ENCODE measurements at regions not wholly inside any gene's neighbourhood (a gene's known extent, or its start where the extent isn't known, plus 50 kb on each side); places are given as distances from the start of the nearest gene placed in this dataset.
A peak's percentile ranks its signal among the peaks of the same experiment; 100 is the strongest.

DNA sequence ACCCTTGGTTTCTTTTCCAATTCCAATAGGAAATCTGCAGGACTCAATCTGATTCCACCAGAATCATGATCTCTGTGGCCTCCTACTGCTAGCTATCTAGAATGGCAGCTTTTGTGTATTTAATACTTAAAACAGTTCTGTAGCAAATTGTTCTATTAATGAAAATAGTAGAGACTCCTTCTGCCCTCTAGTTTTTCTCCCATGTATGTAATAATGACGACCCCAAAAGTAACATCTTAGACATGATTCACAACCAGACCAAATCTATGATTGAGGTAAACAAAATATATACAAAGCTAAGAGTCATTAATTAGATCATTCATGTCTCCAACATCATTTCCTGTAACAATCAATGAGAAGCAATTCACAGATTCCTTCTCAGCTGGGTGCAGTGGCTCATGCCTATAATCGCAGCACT is 259.1 kb upstream of the MKLN1 start:
- H3K27ac ChIP-seq = peak overlapping the region; percentile 50
- TF ChIP-seq, protein P1, sequence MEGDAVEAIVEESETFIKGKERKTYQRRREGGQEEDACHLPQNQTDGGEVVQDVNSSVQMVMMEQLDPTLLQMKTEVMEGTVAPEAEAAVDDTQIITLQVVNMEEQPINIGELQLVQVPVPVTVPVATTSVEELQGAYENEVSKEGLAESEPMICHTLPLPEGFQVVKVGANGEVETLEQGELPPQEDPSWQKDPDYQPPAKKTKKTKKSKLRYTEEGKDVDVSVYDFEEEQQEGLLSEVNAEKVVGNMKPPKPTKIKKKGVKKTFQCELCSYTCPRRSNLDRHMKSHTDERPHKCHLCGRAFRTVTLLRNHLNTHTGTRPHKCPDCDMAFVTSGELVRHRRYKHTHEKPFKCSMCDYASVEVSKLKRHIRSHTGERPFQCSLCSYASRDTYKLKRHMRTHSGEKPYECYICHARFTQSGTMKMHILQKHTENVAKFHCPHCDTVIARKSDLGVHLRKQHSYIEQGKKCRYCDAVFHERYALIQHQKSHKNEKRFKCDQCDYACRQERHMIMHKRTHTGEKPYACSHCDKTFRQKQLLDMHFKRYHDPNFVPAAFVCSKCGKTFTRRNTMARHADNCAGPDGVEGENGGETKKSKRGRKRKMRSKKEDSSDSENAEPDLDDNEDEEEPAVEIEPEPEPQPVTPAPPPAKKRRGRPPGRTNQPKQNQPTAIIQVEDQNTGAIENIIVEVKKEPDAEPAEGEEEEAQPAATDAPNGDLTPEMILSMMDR (conservative IDR thresholded peaks at IDR 0.05) = no peak

DNA sequence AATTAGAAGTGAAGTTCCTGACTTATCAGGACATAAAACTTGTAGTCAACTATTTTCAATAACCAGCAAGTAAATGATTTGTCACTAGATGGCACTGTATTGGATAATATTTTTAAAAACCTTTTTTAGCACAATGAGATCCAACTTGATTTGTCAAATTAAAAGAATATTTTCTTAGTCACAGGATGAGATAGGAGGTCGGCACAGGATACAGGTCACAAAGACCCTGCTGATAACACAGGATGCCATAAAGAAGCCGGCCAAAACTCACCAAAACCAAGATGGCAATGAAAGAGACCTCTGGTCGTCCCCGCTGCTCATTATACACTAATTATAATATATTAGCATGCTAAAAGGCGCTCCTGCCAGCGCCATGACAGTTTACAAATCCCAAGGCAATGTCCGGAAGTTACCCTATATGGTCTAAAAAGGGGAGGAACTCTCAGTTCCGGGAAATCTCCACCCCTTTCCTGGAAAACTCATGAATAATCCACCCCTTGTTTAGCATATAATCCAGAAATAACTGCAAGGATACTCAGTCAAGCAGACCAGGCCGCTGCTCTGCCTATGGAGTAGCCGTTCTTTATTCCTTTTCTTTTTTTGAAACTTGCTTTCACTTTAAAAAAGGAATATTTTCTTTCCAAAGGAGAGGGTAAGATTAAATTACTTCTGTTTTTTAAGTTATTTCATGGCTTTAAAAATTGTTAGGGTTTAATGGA is 255.7 kb upstream of the MKLN1 start:
- TF ChIP-seq, protein P1 (conservative IDR thresholded peaks at IDR 0.05) = peak; percentile 77
- peak overlapping the region; percentile 62 for H3K27ac ChIP-seq

DNA sequence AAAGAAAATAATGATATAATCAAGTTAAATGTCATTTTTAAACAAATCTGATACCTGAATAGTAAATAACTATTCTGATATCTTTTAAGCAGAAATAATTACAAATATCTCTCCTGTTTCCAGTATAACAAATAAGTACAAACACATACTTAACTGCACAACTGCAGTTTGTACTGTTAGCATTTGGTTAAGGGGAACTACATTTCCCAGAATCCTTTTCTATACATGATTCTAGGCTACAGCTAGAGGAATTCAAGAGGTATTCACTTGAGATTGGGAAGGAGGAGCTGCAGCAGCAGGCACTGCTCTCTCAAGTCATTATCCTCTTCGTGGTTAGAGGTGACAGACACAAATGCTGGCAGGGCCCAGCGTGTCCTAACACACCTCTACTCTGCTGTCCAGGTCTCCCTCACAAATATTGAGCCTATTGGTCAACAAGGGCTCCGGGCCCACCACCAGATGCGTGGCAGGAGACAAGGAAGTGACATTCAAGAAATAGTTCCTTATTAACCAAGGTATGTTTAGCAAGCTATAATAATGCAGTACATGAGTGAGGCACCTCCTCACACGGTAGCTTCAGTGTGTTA is 255.1 kb upstream of the MKLN1 start:
- H3K27ac ChIP-seq = peak overlapping the region; percentile 62
- TF ChIP-seq, protein P1 (conservative IDR thresholded peaks at IDR 0.05) = no peak

DNA sequence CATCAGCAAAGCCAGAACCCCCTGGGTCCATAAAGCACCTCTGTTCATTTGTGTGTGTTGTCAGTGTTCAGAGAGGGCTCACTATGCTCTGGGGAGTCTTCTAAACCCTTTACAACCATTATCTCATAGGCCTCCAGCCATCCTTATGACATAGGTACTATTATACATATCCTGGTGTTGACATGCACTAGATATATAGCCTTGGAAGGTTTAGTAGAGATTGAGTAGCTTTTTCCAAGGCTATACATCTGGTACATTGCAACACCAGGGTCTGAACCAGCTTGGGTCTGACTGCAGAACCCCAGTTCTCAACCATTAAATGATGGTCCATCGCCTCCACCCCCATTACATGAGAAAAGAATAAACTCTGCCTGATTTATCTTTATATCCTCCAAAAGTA is 253.6 kb upstream of the MKLN1 start:
- TF ChIP-seq, protein P1 (conservative IDR thresholded peaks at IDR 0.05) = no peak

DNA sequence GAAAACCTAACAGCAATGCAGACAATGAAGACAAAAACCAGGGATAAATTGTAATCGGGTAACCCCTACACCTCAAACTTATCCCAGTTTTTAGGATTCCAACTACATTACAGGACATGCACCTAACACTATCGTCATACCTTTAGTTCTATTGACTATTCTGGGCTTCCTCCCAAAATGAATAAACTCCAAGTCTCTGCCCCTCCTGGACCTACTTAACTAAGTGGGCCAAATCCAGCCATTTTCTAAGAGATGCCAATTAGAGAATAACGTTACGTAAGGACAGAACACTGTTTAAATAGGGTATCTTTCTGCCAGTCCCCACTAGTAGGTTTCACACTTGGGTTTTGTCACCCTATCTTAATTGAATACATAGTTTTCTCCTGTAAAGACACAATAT is 253.1 kb upstream of the MKLN1 start:
- TF ChIP-seq, protein P1 (conservative IDR thresholded peaks at IDR 0.05) = no peak

More for the DNA sequence above, 253.6 kb upstream of the MKLN1 start:
- no peak overlapping the region for H3K27ac ChIP-seq

DNA sequence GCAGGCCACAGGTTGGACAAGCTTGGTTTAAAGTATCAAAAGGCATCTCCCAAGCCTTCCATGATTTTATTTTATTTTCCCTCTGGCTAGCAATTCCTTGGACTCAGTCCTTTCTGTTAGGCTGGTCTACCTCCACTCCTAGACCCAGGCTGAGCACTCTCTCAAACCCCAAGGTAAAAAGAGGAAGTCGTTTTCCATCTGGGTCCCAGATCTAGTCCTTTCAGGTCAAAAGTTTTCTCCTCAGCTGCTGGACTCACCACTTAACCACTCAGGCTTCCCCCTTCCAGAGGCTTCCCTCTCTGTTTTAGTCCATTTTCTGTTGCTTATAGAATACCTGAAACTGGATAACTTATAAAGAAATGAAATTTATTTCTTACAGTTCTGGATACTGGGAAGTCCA is 252.3 kb upstream of the MKLN1 start:
- TF ChIP-seq, protein P1 (conservative IDR thresholded peaks at IDR 0.05) = no peak
- H3K27ac ChIP-seq = no peak overlapping the region

More for the DNA sequence above, 253.1 kb upstream of the MKLN1 start:
- H3K27ac ChIP-seq = no peak overlapping the region

DNA sequence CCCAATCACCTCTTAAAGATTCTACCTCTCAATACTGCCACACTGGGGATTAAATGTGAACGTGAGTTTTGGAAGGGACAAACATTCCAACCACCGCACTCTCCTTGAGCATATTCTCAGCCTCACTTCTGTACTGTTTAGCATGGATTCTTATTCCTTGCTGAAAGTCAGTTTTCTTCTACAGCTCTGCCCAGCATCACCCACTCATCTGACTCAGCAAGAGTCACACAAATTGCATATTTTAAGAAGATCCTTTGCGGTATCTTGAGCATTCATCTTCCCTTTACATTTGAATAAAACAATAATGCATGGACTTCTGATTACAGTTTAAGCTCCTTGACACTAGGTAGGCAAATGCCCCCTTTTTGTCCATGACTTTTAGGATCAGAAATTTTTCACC is 251.6 kb upstream of the MKLN1 start:
- no peak overlapping the region for H3K27ac ChIP-seq
- TF ChIP-seq, protein P1 (conservative IDR thresholded peaks at IDR 0.05) = no peak
